A172 (cell line): ENCODE measurements at regions not wholly inside any gene's neighbourhood (a gene's known extent, or its start where the extent isn't known, plus 50 kb on each side); places are given as distances from the start of the nearest gene placed in this dataset.
"Not testable (repeated sequence)": the region's sequence is repeated elsewhere in the genome, so short reads cannot be mapped to it uniquely, and the experiment has no call there.

Experiments
- DNase-seq: peaks from one replicate; pipeline ENCODE4 v3.0.0-alpha.2; 2015; ENCODE audit warnings: low spot score

DNA sequence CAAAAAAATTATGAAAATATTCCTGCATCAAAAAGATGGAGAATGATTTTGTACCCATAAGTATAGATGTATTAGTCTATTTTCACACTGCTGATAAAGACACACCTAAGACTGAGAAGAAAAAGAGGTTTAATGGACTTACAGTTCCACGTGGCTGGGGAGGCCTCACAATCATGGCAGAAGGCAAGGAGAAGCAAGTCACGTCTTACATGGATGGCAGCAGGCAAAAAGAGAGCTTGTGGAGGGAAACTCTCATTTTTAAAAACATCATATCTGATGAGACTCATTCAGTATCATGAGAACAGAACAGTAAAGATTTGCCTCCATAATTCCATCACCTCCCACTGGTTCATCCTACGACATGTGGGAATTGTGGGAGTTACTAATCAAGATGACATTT, 979.8 kb downstream of the TDRD15 start:
- not testable (repeated sequence) for DNase-seq

- DNase-seq: no peak
These were observed 986.5 kb downstream of the TDRD15 start for GRCh38 chr2:22110244-22110651.

GRCh38 chr2:22124003-22124402, 1000.2 kb downstream of the TDRD15 start:
- DNase-seq: no peak

GRCh38 chr2:22126106-22126505, 1002.3 kb downstream of the TDRD15 start:
- no peak for DNase-seq

DNA sequence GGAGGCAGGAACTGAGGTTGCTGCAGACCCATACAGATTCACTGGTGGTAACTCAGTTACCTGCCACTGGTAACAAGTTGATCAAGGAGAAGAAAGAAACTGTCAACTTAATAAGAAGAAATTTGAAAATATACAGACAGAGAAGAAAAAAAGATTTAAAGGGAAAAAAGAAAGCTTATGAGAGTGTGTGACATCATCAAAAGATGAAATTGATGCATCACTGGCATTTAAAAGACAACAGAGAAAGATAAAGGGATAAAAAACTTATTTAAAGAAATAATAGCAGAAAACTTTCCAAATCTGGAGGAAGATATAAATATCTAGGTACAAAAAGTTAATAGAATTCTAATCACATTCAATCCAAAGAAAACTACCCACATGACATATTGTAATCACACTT, 1003.2 kb downstream of the TDRD15 start:
- DNase-seq: no peak

- no peak for DNase-seq
These were observed 1010.7 kb downstream of the TDRD15 start for GRCh38 chr2:22134421-22134820.

GRCh38 chr2:22136446-22136845, 1012.7 kb downstream of the TDRD15 start:
- DNase-seq: no peak

- DNase-seq: no peak
These were observed 1020.1 kb downstream of the TDRD15 start for GRCh38 chr2:22143840-22144239.

GRCh38 chr2:22153931-22154613, 1030.3 kb downstream of the TDRD15 start:
- no peak for DNase-seq

- DNase-seq: not testable (repeated sequence)
These were observed 1032.9 kb downstream of the TDRD15 start for GRCh38 chr2:22156661-22157060.

- DNase-seq: no peak
These were observed 1043.5 kb downstream of the TDRD15 start for GRCh38 chr2:22167256-22167655.

DNA sequence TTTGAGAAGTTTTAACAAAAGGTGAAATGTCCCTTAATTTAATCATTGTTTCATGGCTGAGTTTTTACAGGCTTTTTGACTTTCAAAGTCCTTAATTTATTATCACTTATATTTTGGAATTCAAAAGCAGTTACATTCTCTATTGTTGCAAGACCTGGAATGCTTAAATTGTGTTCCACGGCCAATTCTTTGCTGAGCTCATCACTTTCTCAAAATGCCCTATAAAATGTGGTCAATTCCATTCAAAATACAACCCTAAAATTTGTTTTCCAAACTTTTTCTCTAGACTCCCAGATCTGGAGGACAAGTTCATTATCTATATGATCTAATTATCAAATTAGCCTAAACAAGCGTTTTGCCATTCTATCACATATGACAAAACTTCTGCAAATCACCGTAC, 1051.2 kb downstream of the TDRD15 start:
- DNase-seq: no peak

GRCh38 chr2:22185251-22185650, 1061.5 kb downstream of the TDRD15 start:
- DNase-seq: no peak

DNA sequence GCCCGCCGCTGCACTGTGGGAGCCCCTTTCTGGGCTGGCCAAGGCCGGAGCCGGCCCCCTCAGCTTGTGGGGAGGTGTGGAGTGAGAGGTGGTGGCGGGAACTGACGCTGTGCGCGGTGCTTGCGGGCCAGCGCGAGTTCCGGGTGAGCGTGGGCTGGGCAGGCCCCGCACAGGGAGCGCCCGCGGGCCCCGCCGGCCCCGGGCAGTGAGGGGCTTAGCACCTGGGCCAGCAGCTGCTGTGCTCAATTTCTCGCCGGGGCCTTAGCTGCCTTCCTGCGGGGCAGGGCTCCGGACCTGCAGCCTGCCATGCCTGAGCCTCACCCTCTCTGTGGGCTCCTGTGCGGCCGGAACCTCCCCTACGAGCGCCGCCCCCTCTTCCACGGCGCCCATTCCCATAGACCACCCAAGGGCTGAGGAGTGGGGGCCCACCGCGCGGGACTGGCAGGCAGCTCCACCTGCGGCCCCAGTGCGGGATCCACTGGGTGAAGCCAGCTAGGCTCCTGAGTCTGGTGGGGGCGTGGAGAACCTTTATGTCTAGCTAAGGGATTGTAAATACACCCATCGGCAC, 1062.6 kb downstream of the TDRD15 start:
- not testable (repeated sequence) for DNase-seq

GRCh38 chr2:22189893-22190480, 1066.2 kb downstream of the TDRD15 start:
- DNase-seq: no peak

GRCh38 chr2:22194218-22194617, 1070.5 kb downstream of the TDRD15 start:
- DNase-seq: no peak

GRCh38 chr2:22196806-22197205, 1073.0 kb downstream of the TDRD15 start:
- no peak for DNase-seq

DNA sequence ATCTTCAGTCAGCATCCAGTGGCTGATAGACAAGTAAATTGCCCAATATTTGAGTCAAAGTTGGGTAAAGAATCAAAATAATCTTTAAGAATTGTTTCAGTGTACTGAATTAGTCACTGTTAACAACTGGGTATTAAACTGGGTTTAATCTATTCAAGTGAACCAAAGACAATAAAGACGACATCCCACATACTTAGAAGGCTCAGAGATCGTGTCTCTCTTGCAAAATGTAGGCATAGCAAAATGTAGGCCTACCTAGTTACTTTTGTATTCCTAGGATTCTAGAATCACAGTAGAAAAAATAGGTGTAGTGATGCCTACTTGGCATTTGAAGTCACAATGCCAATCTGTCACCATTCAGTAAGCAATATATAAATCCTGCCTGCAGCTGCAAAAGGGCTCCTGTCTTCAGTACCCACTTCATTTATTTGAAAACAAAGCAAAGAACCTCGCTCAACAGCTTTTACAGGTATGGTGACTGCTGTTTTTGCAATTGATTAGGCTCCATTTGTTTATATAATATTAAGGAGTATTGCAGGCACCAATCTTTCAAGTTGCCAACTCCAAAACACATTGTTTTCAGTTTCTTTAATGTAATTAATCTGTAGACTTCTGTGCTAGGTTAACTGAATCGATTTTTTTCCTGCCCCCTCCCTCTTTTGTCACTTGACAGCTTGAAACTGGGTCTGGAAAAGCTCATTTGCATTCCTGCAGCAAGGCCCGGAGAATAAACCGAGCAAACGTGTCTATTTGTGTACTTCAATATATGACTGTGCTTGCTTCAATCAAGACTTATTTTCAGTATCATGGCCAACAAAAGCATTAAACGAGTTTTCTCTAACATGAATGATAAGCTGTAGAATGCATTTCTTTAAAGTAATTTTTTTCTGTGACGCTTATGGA, 1074.9 kb downstream of the TDRD15 start:
- DNase-seq: no peak

GRCh38 chr2:22199994-22200393, 1076.2 kb downstream of the TDRD15 start:
- no peak for DNase-seq

GRCh38 chr2:22209545-22209944, 1085.8 kb downstream of the TDRD15 start:
- DNase-seq: no peak

DNA sequence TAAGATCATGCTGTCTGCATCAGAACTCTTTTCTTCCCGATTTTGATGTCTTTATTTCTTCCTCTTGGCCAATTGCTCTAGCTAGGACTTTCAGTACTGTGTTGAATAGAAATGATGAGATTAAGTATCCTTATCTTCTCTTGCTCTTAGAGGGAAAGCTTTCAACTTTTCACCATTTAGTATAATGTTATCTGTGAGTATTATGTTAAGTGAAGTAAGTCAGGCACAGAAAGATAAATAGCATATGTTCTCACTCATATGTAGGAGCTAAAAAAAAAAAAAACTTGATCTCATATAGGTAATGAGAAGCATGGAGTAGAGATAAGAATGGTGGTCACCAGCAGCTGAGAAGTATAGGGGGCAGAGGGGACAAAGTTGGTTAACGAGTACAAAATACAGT, 1089.5 kb downstream of the TDRD15 start:
- DNase-seq: no peak

DNA sequence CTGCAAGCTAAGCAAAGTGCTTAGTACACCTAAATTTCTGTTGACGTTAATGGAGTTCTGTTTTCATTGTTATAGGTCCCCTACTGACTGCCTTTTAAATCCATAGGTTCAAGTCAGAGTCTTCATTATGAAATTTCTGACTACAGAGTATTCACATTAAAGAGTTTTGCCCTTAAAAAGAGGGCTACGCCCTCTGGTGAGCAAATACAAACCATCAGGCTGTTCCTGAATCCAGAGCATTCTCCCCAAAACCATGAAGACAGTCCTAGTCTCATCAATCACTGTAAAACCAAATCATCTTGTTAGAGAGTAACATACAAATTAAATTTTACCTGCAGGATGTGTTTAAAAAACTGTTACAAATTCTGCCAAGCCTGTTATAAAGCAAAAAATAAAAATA, 1091.7 kb downstream of the TDRD15 start:
- no peak for DNase-seq
